ENCODE measurements at regions not wholly inside any gene's neighbourhood (a gene's known extent, or its start where the extent isn't known, plus 50 kb on each side); places are given as distances from the start of the nearest gene placed in this dataset.
"Not testable (repeated sequence)": the region's sequence is repeated elsewhere in the genome, so short reads cannot be mapped to it uniquely, and the experiment has no call there.

- DNase-seq (ENCODE audit: insufficient read length, low spot score); FAIRE-seq: not testable (repeated sequence)
These were observed 651.4 kb downstream of the PCDH11X start for GRCh38 chrX:92430574-92430973.

GRCh38 chrX:92460539-92460938 is 681.4 kb downstream of the PCDH11X start:
- DNase-seq (ENCODE audit: insufficient read length, low spot score); FAIRE-seq: not testable (repeated sequence)

- not testable (repeated sequence) for DNase-seq (ENCODE audit: insufficient read length, low spot score); FAIRE-seq
These were observed 701.0 kb downstream of the PCDH11X start for GRCh38 chrX:92480165-92480564.

- FAIRE-seq; DNase-seq (ENCODE audit: insufficient read length, low spot score): not testable (repeated sequence)
These were observed 706.3 kb downstream of the PCDH11X start for GRCh38 chrX:92485487-92485886.

- FAIRE-seq: not testable (repeated sequence)
These were observed 736.1 kb downstream of the PCDH11X start for GRCh38 chrX:92515270-92515669.

GRCh38 chrX:92528995-92529394 is 749.8 kb downstream of the PCDH11X start:
- not testable (repeated sequence) for FAIRE-seq

More at GRCh38 chrX:92515270-92515669, 736.1 kb downstream of the PCDH11X start:
- not testable (repeated sequence) for DNase-seq (ENCODE audit: insufficient read length, low spot score)

GRCh38 chrX:92540461-92540860 is 761.3 kb downstream of the PCDH11X start:
- not testable (repeated sequence) for FAIRE-seq

More at GRCh38 chrX:92528995-92529394, 749.8 kb downstream of the PCDH11X start:
- DNase-seq (ENCODE audit: insufficient read length, low spot score): not testable (repeated sequence)

GRCh38 chrX:92558323-92558722 is 779.1 kb downstream of the PCDH11X start:
- DNase-seq (ENCODE audit: insufficient read length, low spot score): not testable (repeated sequence)
- FAIRE-seq: peak; percentile 14

More at GRCh38 chrX:92540461-92540860, 761.3 kb downstream of the PCDH11X start:
- not testable (repeated sequence) for DNase-seq (ENCODE audit: insufficient read length, low spot score)

GRCh38 chrX:92558796-92559195 is 779.6 kb downstream of the PCDH11X start:
- not testable (repeated sequence) for DNase-seq (ENCODE audit: insufficient read length, low spot score); FAIRE-seq

- DNase-seq (ENCODE audit: insufficient read length, low spot score); FAIRE-seq: not testable (repeated sequence)
These were observed 780.9 kb downstream of the PCDH11X start for GRCh38 chrX:92560083-92560482.

- not testable (repeated sequence) for FAIRE-seq; DNase-seq (ENCODE audit: insufficient read length, low spot score)
These were observed 791.0 kb downstream of the PCDH11X start for GRCh38 chrX:92570217-92570616.

GRCh38 chrX:92586643-92587042 is 807.5 kb downstream of the PCDH11X start:
- not testable (repeated sequence) for FAIRE-seq

GRCh38 chrX:92589676-92590075 is 810.5 kb downstream of the PCDH11X start:
- not testable (repeated sequence) for FAIRE-seq; DNase-seq (ENCODE audit: insufficient read length, low spot score)

More at GRCh38 chrX:92586643-92587042, 807.5 kb downstream of the PCDH11X start:
- not testable (repeated sequence) for DNase-seq (ENCODE audit: insufficient read length, low spot score)

GRCh38 chrX:92590726-92591298 is 811.6 kb downstream of the PCDH11X start:
- not testable (repeated sequence) for DNase-seq (ENCODE audit: insufficient read length, low spot score); FAIRE-seq

- FAIRE-seq; DNase-seq (ENCODE audit: insufficient read length, low spot score): not testable (repeated sequence)
These were observed 832.3 kb downstream of the PCDH11X start for GRCh38 chrX:92611517-92611916.

GRCh38 chrX:92626699-92627098 is 847.5 kb downstream of the PCDH11X start:
- not testable (repeated sequence) for FAIRE-seq

GRCh38 chrX:92657593-92657992 is 878.4 kb downstream of the PCDH11X start:
- FAIRE-seq; DNase-seq (ENCODE audit: insufficient read length, low spot score): not testable (repeated sequence)

More at GRCh38 chrX:92626699-92627098, 847.5 kb downstream of the PCDH11X start:
- not testable (repeated sequence) for DNase-seq (ENCODE audit: insufficient read length, low spot score)

- FAIRE-seq; DNase-seq (ENCODE audit: insufficient read length, low spot score): not testable (repeated sequence)
These were observed 880.6 kb downstream of the PCDH11X start for GRCh38 chrX:92659743-92660142.

GRCh38 chrX:92692796-92693195 is 913.6 kb downstream of the PCDH11X start:
- DNase-seq (ENCODE audit: insufficient read length, low spot score); FAIRE-seq: not testable (repeated sequence)

GRCh38 chrX:92699388-92700092 is 920.4 kb downstream of the PCDH11X start:
- not testable (repeated sequence) for DNase-seq (ENCODE audit: insufficient read length, low spot score); FAIRE-seq

- DNase-seq (ENCODE audit: insufficient read length, low spot score): not testable (repeated sequence)
- peak; percentile 78 for FAIRE-seq
These were observed 930.6 kb downstream of the PCDH11X start for GRCh38 chrX:92709784-92710183.

Data from GM19239 (cell line).